Umbilical cord (tissue), 1 donor: ENCODE measurements at regions not wholly inside any gene's neighbourhood (a gene's known extent, or its start where the extent isn't known, plus 50 kb on each side); places are given as distances from the start of the nearest gene placed in this dataset.
"Not testable (repeated sequence)": the region's sequence is repeated elsewhere in the genome, so short reads cannot be mapped to it uniquely, and the experiment has no call there.

ENCODE experiments used
- DNase-seq: peaks from one replicate; pipeline ENCODE4 v3.0.0-alpha.2; 2015; ENCODE audit warnings: low spot score

GRCh38 chr15:59896663-59897074, 107.4 kb upstream of the FOXB1 start:
- no peak for DNase-seq

- DNase-seq = no peak
Observed at GRCh38 chr15:59894835-59895234, 109.3 kb upstream of the FOXB1 start.

GRCh38 chr15:59892985-59893384, 111.1 kb upstream of the FOXB1 start:
- peak; percentile 25 for DNase-seq

GRCh38 chr15:59887870-59888269, 116.2 kb upstream of the FOXB1 start:
- not testable (repeated sequence) for DNase-seq

GRCh38 chr15:59887211-59887610, 116.9 kb upstream of the FOXB1 start:
- DNase-seq = no peak

- DNase-seq = no peak
Observed at GRCh38 chr15:59886441-59886840, 117.7 kb upstream of the FOXB1 start.

- no peak for DNase-seq
Observed at GRCh38 chr15:59885832-59886231, 118.3 kb upstream of the FOXB1 start.

GRCh38 chr15:59879506-59880265, 124.4 kb upstream of the FOXB1 start:
- DNase-seq = no peak

GRCh38 chr15:59876140-59876539, 128.0 kb upstream of the FOXB1 start:
- no peak for DNase-seq

GRCh38 chr15:59873644-59874272, 130.4 kb upstream of the FOXB1 start:
- no peak for DNase-seq

- DNase-seq = no peak
Observed at GRCh38 chr15:59867086-59867855, 136.8 kb upstream of the FOXB1 start.

GRCh38 chr15:59866642-59867041, 137.5 kb upstream of the FOXB1 start:
- no peak for DNase-seq

- DNase-seq = no peak
Observed at GRCh38 chr15:59862191-59863155, 141.6 kb upstream of the FOXB1 start.

GRCh38 chr15:59847968-59848367, 156.1 kb upstream of the FOXB1 start:
- DNase-seq = no peak

- DNase-seq = no peak
Observed at GRCh38 chr15:59845942-59846499, 156.9 kb upstream of the BNIP2 start.

GRCh38 chr15:59843609-59844008, 154.5 kb upstream of the BNIP2 start:
- no peak for DNase-seq

- no peak for DNase-seq
Observed at GRCh38 chr15:59841036-59841435, 151.9 kb upstream of the BNIP2 start.

- DNase-seq = peak; percentile 72
Observed at GRCh38 chr15:59839906-59840305, 150.8 kb upstream of the BNIP2 start.

- peak; percentile 49 for DNase-seq
Observed at GRCh38 chr15:59838900-59839299, 149.8 kb upstream of the BNIP2 start.

GRCh38 chr15:59835776-59836175, 146.7 kb upstream of the BNIP2 start:
- DNase-seq = no peak

GRCh38 chr15:59834528-59834927, 145.4 kb upstream of the BNIP2 start:
- DNase-seq = no peak
